ENCODE measurements at regions not wholly inside any gene's neighbourhood (a gene's known extent, or its start where the extent isn't known, plus 50 kb on each side); places are given as distances from the start of the nearest gene placed in this dataset.

DNA sequence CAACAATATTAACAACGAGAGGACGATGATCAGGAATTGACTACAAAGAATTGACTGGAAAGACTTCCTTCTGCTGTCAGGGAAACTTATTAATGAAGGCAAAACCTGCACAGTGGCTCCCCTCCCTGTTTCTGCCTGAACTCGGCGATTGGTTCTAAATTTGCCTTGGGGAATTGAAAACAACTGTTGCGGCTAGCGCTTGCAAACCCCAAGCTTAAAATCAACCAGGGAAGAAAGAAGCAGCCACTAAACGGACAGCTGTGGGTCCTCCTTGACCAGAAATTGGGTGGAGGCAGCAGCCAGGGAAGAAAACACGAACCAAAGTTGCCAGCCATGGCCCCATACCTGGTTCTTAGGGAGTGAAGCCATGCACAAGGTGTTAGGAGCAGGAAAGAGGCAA lies 383.5 kb upstream of the CADM1 start:
- no peak for TF ChIP-seq CTCF (IDR thresholded peaks at IDR 0.05; ENCODE audit: borderline replicate concordance, insufficient read depth, low read depth, low read length)
- H3K4me3 ChIP-seq (ENCODE audit: low read depth, low read length): no peak overlapping the region

DNA sequence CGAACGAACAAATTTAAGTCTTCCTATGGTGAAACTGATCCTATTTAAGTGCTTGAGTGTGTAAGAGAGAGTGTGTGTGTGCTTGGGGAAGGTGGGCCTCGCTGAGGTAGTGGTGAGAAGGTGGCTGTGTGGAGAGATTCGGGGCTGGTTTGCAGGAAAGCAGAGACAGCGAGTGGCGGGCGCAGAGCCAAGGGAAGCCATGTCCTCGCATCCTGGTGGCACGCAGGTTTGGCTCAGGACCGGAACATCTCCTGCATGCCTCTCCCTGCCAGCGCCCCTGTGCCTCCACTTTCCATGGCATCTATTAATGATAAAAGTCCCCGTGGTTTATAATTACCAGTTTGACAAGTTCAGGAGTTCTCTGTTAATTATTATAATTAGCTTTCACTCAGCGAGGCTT lies 383.1 kb upstream of the CADM1 start:
- TF ChIP-seq CTCF (IDR thresholded peaks at IDR 0.05; ENCODE audit: borderline replicate concordance, insufficient read depth, low read depth, low read length): no peak
- no peak overlapping the region for H3K4me3 ChIP-seq (ENCODE audit: low read depth, low read length)

- H3K4me3 ChIP-seq (ENCODE audit: low read depth, low read length): no peak overlapping the region
- TF ChIP-seq CTCF (IDR thresholded peaks at IDR 0.05; ENCODE audit: borderline replicate concordance, insufficient read depth, low read depth, low read length): no peak
Observed at GRCh38 chr11:115886422-115886733, 382.2 kb upstream of the CADM1 start.

DNA sequence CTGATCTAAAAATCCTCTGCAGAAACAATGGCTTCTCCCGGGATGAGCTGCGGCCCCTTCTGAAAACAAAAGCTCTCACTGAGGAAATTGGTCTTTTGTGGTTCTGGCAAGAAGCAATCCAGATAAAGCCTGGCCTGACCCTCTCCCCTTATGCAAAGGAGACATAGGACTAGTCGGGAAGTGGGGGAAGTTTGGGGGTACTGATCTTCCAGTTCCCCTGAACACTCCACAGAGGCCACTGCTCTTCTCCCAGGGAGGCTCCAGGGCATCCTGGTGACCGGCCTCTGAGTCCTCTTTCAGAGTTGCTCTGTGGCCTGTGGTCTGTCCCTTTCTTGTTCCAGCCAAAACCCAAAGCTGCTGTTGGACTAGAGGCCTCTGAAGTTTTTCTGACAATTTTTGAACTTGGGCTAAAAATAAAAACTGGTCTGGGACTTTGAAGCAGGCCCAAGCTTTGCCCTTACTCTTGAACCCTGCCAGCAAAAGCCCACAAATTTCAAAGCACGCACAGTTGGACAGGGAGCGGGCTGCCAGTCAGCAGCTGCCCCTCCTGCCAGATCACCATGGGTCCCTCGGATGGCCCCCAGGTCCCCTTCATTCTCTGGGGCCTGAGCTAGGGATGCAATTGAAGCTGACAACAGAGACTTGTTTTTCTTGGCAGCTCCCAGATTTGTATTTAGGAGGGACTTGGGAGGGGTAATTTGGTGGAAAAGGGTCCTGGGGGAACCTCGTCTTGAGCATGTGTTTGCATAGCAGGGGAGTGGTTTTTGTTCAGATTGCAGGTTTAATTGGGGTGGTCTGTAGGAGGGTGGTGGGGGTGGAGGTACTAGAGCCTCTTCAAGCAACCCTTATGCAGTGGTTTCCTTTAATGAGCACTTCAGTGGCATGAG lies 381.6 kb upstream of the CADM1 start:
- H3K4me3 ChIP-seq (ENCODE audit: low read depth, low read length): no peak overlapping the region
- no peak for TF ChIP-seq CTCF (IDR thresholded peaks at IDR 0.05; ENCODE audit: borderline replicate concordance, insufficient read depth, low read depth, low read length)

DNA sequence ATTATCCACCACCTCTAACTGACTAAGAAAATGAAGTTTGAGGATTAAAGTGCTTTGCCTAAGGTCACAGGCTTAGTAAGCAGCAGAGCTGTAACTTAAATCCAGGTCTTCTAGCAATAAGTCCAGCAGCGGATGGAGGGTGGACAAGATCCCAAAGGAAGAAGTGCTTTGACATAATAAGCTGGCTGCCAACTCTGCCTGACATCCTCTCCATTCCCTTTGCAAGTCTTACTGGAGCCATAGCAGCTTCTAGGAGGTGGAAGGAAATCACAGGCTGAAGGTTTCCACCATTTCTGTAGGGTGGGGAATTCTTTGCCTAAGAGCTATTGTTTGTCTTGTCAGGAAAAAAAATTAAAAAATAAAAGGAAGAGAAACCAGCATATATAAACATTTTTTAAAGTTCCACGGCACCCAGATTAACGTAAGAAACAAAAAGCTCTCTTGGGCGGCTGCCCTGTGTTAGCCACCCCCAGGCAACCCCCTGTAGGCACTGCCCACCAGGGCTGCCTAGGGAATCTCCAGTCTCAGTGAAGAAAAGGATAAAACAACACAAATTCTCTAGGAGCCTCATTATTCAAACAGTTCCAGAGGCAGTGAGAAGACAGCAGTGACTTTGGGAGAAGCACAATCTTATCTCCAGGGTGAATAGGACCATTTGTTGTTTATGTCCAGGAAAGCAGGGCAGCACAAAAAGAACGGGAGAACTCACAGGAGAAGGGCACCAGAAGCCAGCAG lies 380.8 kb upstream of the CADM1 start:
- no peak for TF ChIP-seq CTCF (IDR thresholded peaks at IDR 0.05; ENCODE audit: borderline replicate concordance, insufficient read depth, low read depth, low read length)
- no peak overlapping the region for H3K4me3 ChIP-seq (ENCODE audit: low read depth, low read length)

GRCh38 chr11:115874843-115875242 lies 370.6 kb upstream of the CADM1 start:
- H3K4me3 ChIP-seq (ENCODE audit: low read depth, low read length): no peak overlapping the region
- no peak for TF ChIP-seq CTCF (IDR thresholded peaks at IDR 0.05; ENCODE audit: borderline replicate concordance, insufficient read depth, low read depth, low read length)

DNA sequence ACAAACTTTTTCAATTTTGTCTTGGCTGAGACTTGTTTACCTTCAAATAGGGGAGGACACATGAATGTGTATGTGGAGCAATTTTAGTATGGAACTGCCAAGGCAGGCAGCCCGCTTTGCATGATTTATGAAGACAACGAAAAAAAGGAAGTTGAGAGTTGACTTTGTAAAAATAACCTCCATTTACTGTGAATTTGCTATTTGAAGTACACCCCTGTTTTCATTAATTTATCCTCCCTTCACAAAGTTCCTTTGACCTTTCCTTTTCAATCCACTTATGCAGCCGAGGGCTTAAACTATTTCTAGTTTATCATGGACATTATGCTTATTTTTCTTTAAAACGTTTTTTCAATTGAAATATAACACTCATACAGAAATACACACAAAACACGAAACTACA lies 369.6 kb upstream of the CADM1 start:
- no peak overlapping the region for H3K4me3 ChIP-seq (ENCODE audit: low read depth, low read length)
- no peak for TF ChIP-seq CTCF (IDR thresholded peaks at IDR 0.05; ENCODE audit: borderline replicate concordance, insufficient read depth, low read depth, low read length)

Data from GM12875 (cell line).